Gastrocnemius medialis (tissue), 4 donors: ENCODE measurements at regions not wholly inside any gene's neighbourhood (a gene's known extent, or its start where the extent isn't known, plus 50 kb on each side); places are given as distances from the start of the nearest gene placed in this dataset.

ENCODE experiments used
- POLR2A ChIP-seq, 2 donors: fragments of 450-650 bp; IDR thresholded peaks; one replicate each; pipeline ENCODE4 v1.6.1; 2017; ENCODE audit warnings: antibody characterized with exemption in 2 of 2, mild to moderate bottlenecking in 2 of 2, moderate library complexity in 2 of 2
- TF ChIP-seq, protein P1 (sequence below), 5 experiments: fragments of 450-650 bp in 3 of 5; fragments of 200-600 bp in 2 of 5; sonication (generic) in 2 of 5; IDR thresholded peaks in 4 of 5; conservative IDR thresholded peaks in 1 of 5; 1 replicate in 4 of 5; 2 replicates in 1 of 5; pipeline ENCODE4 v1.5.1; 2016 to 2019; ENCODE audit warnings: antibody characterized with exemption in 5 of 5, mild to moderate bottlenecking in 3 of 5, moderate library complexity in 3 of 5

DNA sequence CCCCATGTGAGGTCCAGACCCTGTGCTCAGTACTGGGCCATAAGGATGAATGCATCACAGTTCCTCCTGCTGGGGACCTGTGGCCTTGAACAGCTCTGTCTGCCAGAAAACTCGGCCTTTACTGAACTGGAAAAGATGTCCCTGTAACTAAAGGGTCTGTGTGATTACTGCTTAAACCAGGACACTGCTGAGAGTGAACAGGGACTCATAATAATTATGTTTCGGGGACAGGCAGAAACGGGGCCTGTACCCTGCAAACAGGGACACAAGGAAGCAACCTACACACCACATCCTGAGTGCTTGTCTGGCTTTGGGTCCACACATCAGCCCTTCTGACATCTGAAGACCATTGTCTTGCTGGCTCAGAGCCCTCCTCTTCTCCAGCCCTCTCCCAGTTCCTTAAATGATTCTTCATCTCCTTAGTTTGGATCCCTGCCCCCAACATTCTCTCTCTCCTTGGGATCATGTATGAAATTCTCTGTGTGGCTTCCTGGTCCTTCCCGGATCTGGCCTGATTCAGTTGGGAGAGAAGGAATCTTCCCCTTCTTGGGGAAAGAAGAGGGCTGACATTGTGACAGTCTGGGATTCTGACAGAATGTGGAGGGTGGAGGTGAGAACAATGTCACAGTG is 248.0 kb downstream of the MYCN start:
- TF ChIP-seq, protein P1, sequence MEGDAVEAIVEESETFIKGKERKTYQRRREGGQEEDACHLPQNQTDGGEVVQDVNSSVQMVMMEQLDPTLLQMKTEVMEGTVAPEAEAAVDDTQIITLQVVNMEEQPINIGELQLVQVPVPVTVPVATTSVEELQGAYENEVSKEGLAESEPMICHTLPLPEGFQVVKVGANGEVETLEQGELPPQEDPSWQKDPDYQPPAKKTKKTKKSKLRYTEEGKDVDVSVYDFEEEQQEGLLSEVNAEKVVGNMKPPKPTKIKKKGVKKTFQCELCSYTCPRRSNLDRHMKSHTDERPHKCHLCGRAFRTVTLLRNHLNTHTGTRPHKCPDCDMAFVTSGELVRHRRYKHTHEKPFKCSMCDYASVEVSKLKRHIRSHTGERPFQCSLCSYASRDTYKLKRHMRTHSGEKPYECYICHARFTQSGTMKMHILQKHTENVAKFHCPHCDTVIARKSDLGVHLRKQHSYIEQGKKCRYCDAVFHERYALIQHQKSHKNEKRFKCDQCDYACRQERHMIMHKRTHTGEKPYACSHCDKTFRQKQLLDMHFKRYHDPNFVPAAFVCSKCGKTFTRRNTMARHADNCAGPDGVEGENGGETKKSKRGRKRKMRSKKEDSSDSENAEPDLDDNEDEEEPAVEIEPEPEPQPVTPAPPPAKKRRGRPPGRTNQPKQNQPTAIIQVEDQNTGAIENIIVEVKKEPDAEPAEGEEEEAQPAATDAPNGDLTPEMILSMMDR (IDR thresholded peaks at IDR 0.05 in 4 of 5, conservative IDR thresholded peaks at IDR 0.05 in 1 of 5), result no peak
- TF ChIP-seq POLR2A (IDR thresholded peaks at IDR 0.05), result no peak
